NCI-H82 treated with DMSO at 0.1 percent for 48 hours (cell line): ENCODE measurements at regions not wholly inside any gene's neighbourhood (a gene's known extent, or its start where the extent isn't known, plus 50 kb on each side); places are given as distances from the start of the nearest gene placed in this dataset.
A peak's percentile ranks its signal among the peaks of the same experiment; 100 is the strongest.
"Not testable (repeated sequence)": the region's sequence is repeated elsewhere in the genome, so short reads cannot be mapped to it uniquely, and the experiment has no call there.

Experiments used
- DNase-seq: peaks from one replicate; lab custom pipeline; 2025; ENCODE audit not compliant: unreplicated experiment; lab: John Stamatoyannopoulos, UW

- DNase-seq = no peak
These were observed 51.9 kb upstream of the ALX4 start for GRCh38 chr11:44361813-44362212.

GRCh38 chr11:44363116-44363515 is 53.2 kb upstream of the ALX4 start:
- no peak for DNase-seq

- no peak for DNase-seq
These were observed 54.7 kb upstream of the ALX4 start for GRCh38 chr11:44364596-44364995.

GRCh38 chr11:44365616-44366015 is 55.7 kb upstream of the ALX4 start:
- no peak for DNase-seq

- DNase-seq = no peak
These were observed 56.1 kb upstream of the ALX4 start for GRCh38 chr11:44366026-44366425.

GRCh38 chr11:44366741-44367140 is 56.8 kb upstream of the ALX4 start:
- DNase-seq = peak; percentile 14

GRCh38 chr11:44367452-44367851 is 57.5 kb upstream of the ALX4 start:
- peak; percentile 52 for DNase-seq

GRCh38 chr11:44368886-44369285 is 58.9 kb upstream of the ALX4 start:
- no peak for DNase-seq

GRCh38 chr11:44371042-44371441 is 61.1 kb upstream of the ALX4 start:
- DNase-seq = not testable (repeated sequence)

- DNase-seq = no peak
These were observed 61.8 kb upstream of the ALX4 start for GRCh38 chr11:44371706-44372105.

GRCh38 chr11:44372989-44373388 is 63.0 kb upstream of the ALX4 start:
- no peak for DNase-seq

GRCh38 chr11:44374001-44374400 is 64.1 kb upstream of the ALX4 start:
- DNase-seq = no peak

GRCh38 chr11:44376423-44376822 is 66.5 kb upstream of the ALX4 start:
- no peak for DNase-seq

GRCh38 chr11:44377121-44377520 is 67.2 kb upstream of the ALX4 start:
- no peak for DNase-seq

- DNase-seq = no peak
These were observed 68.0 kb upstream of the ALX4 start for GRCh38 chr11:44377914-44378321.

- DNase-seq = no peak
These were observed 69.4 kb upstream of the ALX4 start for GRCh38 chr11:44379141-44380008.

- no peak for DNase-seq
These were observed 70.0 kb upstream of the ALX4 start for GRCh38 chr11:44380009-44380313.

- DNase-seq = no peak
These were observed 70.9 kb upstream of the ALX4 start for GRCh38 chr11:44380820-44381219.

GRCh38 chr11:44381261-44381660 is 71.3 kb upstream of the ALX4 start:
- no peak for DNase-seq

GRCh38 chr11:44382118-44382517 is 72.2 kb upstream of the ALX4 start:
- DNase-seq = peak; percentile 61

- DNase-seq = peak; percentile 3
These were observed 72.8 kb upstream of the ALX4 start for GRCh38 chr11:44382656-44383240.

GRCh38 chr11:44383246-44383645 is 73.3 kb upstream of the ALX4 start:
- DNase-seq = no peak

- DNase-seq = no peak
These were observed 77.5 kb upstream of the ALX4 start for GRCh38 chr11:44387415-44387814.
